ENCODE measurements at regions not wholly inside any gene's neighbourhood (a gene's known extent, or its start where the extent isn't known, plus 50 kb on each side); places are given as distances from the start of the nearest gene placed in this dataset.

GRCh38 chr12:40573024-40573423 is 119.2 kb upstream of the CNTN1 start:
- no peaks in the 10 kb centered on the region; the same call in 1 of the 2 replicates for H3K4me1 ChIP-seq (replicated peaks; ENCODE audit: insufficient read depth)
- H4K20me1 ChIP-seq (ENCODE audit: insufficient read depth) = no peaks in the 10 kb centered on the region
- TF ChIP-seq EZH2 (IDR thresholded peaks at IDR 0.05; ENCODE audit: low read depth) (no peak), CTCF (conservative IDR thresholded peaks at IDR 0.05) (no peak)
- BruUV-seq (replicated peaks) = no TSS peak
- H3K79me2 ChIP-seq (ENCODE audit: low read depth) = no peaks in the 10 kb centered on the region
- no peaks in the 10 kb centered on the region for H3K36me3 ChIP-seq (ENCODE audit: low read depth)
- no peaks in the 10 kb centered on the region; the same call in 1 of the 2 replicates for H3K9me3 ChIP-seq (ENCODE audit: insufficient read depth, low read depth)
- ChIA-PET CTCF (no interaction called here), POLR2A (ENCODE audit: unreplicated experiment) (no interaction called here)
- intact Hi-C loops (cut with micrococcal nuclease; ENCODE audit: unreplicated experiment) = no loop called here
- H3F3A ChIP-seq (ENCODE audit: insufficient read depth, low read depth) = no peaks in the 10 kb centered on the region
- no peak overlapping the region for H3K27ac ChIP-seq
- DNase-seq = no peak
- no peaks in the 10 kb centered on the region for H3K9me2 ChIP-seq (ENCODE audit: insufficient read depth)
- H3K4me2 ChIP-seq = no peak overlapping the region
- no peaks in the 10 kb centered on the region for H3K27me3 ChIP-seq (ENCODE audit: insufficient read depth, low read depth)
- no peak overlapping the region for H3K4me3 ChIP-seq
- no peak overlapping the region for H2AFZ ChIP-seq

GRCh38 chr12:40575987-40576386 is 116.3 kb upstream of the CNTN1 start:
- Histone ChIP-seq H3K4me1 (replicated peaks; ENCODE audit: insufficient read depth) (no peaks in the 10 kb centered on the region), H3F3A (ENCODE audit: insufficient read depth, low read depth) (no peaks in the 10 kb centered on the region), H3K27me3 (ENCODE audit: insufficient read depth, low read depth) (no peaks in the 10 kb centered on the region), H3K36me3 (ENCODE audit: low read depth) (no peaks in the 10 kb centered on the region), H3K79me2 (ENCODE audit: low read depth) (no peaks in the 10 kb centered on the region), H3K9me3 (ENCODE audit: insufficient read depth, low read depth) (no peaks in the 10 kb centered on the region; the same call in 1 of the 2 replicates), H3K27ac (no peak overlapping the region), H3K4me2 (no peak overlapping the region), H2AFZ (no peak overlapping the region), H3K9me2 (ENCODE audit: insufficient read depth) (no peaks in the 10 kb centered on the region), H4K20me1 (ENCODE audit: insufficient read depth) (no peaks in the 10 kb centered on the region), H3K4me3 (no peak overlapping the region)
- TF ChIP-seq EZH2 (IDR thresholded peaks at IDR 0.05; ENCODE audit: low read depth) (no peak), CTCF (conservative IDR thresholded peaks at IDR 0.05) (no peak)
- ChIA-PET CTCF (no interaction called here), POLR2A (ENCODE audit: unreplicated experiment) (no interaction called here)
- no peak for DNase-seq
- BruUV-seq (replicated peaks) = no TSS peak
- intact Hi-C loops (cut with micrococcal nuclease; ENCODE audit: unreplicated experiment) = no loop called here

GRCh38 chr12:40577834-40578233 is 114.4 kb upstream of the CNTN1 start:
- CTCF ChIA-PET = no interaction called here
- DNase-seq = no peak
- BruUV-seq (replicated peaks) = no TSS peak
- H3K27me3 ChIP-seq (ENCODE audit: insufficient read depth, low read depth) = no peaks in the 10 kb centered on the region
- H2AFZ ChIP-seq = no peak overlapping the region
- TF ChIP-seq EZH2 (IDR thresholded peaks at IDR 0.05; ENCODE audit: low read depth) (no peak), CTCF (conservative IDR thresholded peaks at IDR 0.05) (no peak)
- H3K4me2 ChIP-seq = no peak overlapping the region
- H3K4me3 ChIP-seq = no peak overlapping the region
- H3K4me1 ChIP-seq (replicated peaks; ENCODE audit: insufficient read depth) = no peaks in the 10 kb centered on the region
- no peaks in the 10 kb centered on the region; the same call in 1 of the 2 replicates for H3K9me3 ChIP-seq (ENCODE audit: insufficient read depth, low read depth)
- POLR2A ChIA-PET (ENCODE audit: unreplicated experiment) = no interaction called here
- H3F3A ChIP-seq (ENCODE audit: insufficient read depth, low read depth) = no peaks in the 10 kb centered on the region
- H4K20me1 ChIP-seq (ENCODE audit: insufficient read depth) = no peaks in the 10 kb centered on the region
- H3K27ac ChIP-seq = no peak overlapping the region
- no peaks in the 10 kb centered on the region for H3K36me3 ChIP-seq (ENCODE audit: low read depth)
- H3K9me2 ChIP-seq (ENCODE audit: insufficient read depth) = no peaks in the 10 kb centered on the region
- intact Hi-C loops (cut with micrococcal nuclease; ENCODE audit: unreplicated experiment) = no loop called here
- no peaks in the 10 kb centered on the region for H3K79me2 ChIP-seq (ENCODE audit: low read depth)
